ENCODE measurements at regions not wholly inside any gene's neighbourhood (a gene's known extent, or its start where the extent isn't known, plus 50 kb on each side); places are given as distances from the start of the nearest gene placed in this dataset.

- 36 to 45% (median 40%) methylated on average over 5 of the region's 5 CpGs for WGBS, 3 donors
- Histone ChIP-seq H3K9me3 (no peaks in the 10 kb centered on the region), H3K27me3 (ENCODE audit: insufficient read depth in 3 of 3, low read length in 2 of 3) (no peaks in the 10 kb centered on the region), H3K27ac (no peak overlapping the region), H3K4me3 (no peak overlapping the region), H3K36me3 (ENCODE audit: insufficient read depth in 1 of 2, low read depth in 1 of 2) (no peaks in the 10 kb centered on the region), H3K4me1 (no peaks in the 10 kb centered on the region)
- no peak for ATAC-seq
- intact Hi-C loops (cut with DNase I): no loop called here
- TF ChIP-seq CTCF (IDR thresholded peaks at IDR 0.05): no peak
- no peak for DNase-seq
These were observed 411.6 kb upstream of the FBXO33 start for GRCh38 chr14:39843881-39844280.

GRCh38 chr14:39841088-39841487 lies 408.9 kb upstream of the FBXO33 start:
- H3K4me3 ChIP-seq: no peak overlapping the region
- H3K36me3 ChIP-seq (ENCODE audit: insufficient read depth in 1 of 2, low read depth in 1 of 2): no peaks in the 10 kb centered on the region
- H3K4me1 ChIP-seq: no peaks in the 10 kb centered on the region
- intact Hi-C loops (cut with DNase I): no loop called here
- H3K27me3 ChIP-seq (ENCODE audit: insufficient read depth in 3 of 3, low read length in 2 of 3): no peaks in the 10 kb centered on the region
- no peaks in the 10 kb centered on the region for H3K9me3 ChIP-seq
- ATAC-seq: no peak
- H3K27ac ChIP-seq: no peak overlapping the region
- TF ChIP-seq CTCF (IDR thresholded peaks at IDR 0.05): no peak
- DNase-seq: no peak

GRCh38 chr14:39827901-39828655 lies 395.8 kb upstream of the FBXO33 start:
- TF ChIP-seq CTCF (IDR thresholded peaks at IDR 0.05): no peak
- no peaks in the 10 kb centered on the region for H3K4me1 ChIP-seq
- H3K27ac ChIP-seq: no peak overlapping the region
- no peaks in the 10 kb centered on the region for H3K36me3 ChIP-seq (ENCODE audit: insufficient read depth in 1 of 2, low read depth in 1 of 2)
- intact Hi-C loops (cut with DNase I): no loop called here
- DNase-seq (no peak), ATAC-seq (no peak)
- no peak overlapping the region for H3K4me3 ChIP-seq
- no peaks in the 10 kb centered on the region for H3K9me3 ChIP-seq
- 71 to 81% (median 77%) methylated on average over 2 of the region's 2 CpGs for WGBS, 3 donors
- H3K27me3 ChIP-seq (ENCODE audit: insufficient read depth in 3 of 3, low read length in 2 of 3): no peaks in the 10 kb centered on the region

GRCh38 chr14:39812532-39813320 lies 380.5 kb upstream of the FBXO33 start:
- intact Hi-C loops (cut with DNase I): no loop called here
- no peak for ATAC-seq
- no peak for DNase-seq
- TF ChIP-seq CTCF (IDR thresholded peaks at IDR 0.05): no peak
- Histone ChIP-seq H3K4me3 (no peak overlapping the region), H3K9me3 (no peaks in the 10 kb centered on the region), H3K27ac (no peak overlapping the region), H3K27me3 (ENCODE audit: insufficient read depth in 3 of 3, low read length in 2 of 3) (no peaks in the 10 kb centered on the region), H3K36me3 (ENCODE audit: insufficient read depth in 1 of 2, low read depth in 1 of 2) (no peaks in the 10 kb centered on the region), H3K4me1 (no peaks in the 10 kb centered on the region)
- WGBS, 3 donors: 18 to 26% (median 22%) methylated on average over 3 of the region's 3 CpGs
